ENCODE measurements at regions not wholly inside any gene's neighbourhood (a gene's known extent, or its start where the extent isn't known, plus 50 kb on each side); places are given as distances from the start of the nearest gene placed in this dataset.

DNA sequence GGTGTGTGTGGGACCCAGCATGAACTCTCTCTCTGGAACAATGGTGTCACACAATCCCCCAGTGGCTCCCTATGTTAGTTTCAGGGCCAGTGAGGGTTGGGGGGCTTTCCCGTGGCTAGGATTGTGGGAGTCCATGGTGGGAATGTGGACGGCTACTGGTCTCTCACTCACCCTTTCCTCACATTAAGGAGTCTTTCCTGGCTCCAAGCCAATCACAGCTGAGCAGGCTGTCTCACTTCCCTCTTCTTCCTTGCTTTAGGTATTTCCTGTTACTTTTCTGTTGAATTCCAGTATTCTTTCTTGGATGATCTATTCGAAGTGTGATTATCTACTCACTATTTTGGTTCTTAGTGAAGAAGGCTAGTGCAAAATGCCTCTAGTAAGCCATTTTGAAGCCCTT is 324.4 kb upstream of the MPDZ start:
- no peaks in the 10 kb centered on the region for H3K36me3 Mint-ChIP-seq
- intact Hi-C loops (cut with micrococcal nuclease) = no loop called here
- no peak for TF ChIP-seq CTCF (IDR thresholded peaks at IDR 0.05)
- H3K27me3 Mint-ChIP-seq (ENCODE audit: low read depth in 2 of 2) = no peaks in the 10 kb centered on the region
- no peak overlapping the region for H3K4me3 ChIP-seq (ENCODE audit: low read length)
- no peak overlapping the region for H3K27ac Mint-ChIP-seq
- no peak overlapping the region for H3K4me3 Mint-ChIP-seq
- H3K27me3 ChIP-seq (ENCODE audit: control insufficient read depth, insufficient read depth, low read length) = no peaks in the 10 kb centered on the region
- H3K9me3 Mint-ChIP-seq = peaks cover 2 to 23% of the 10 kb centered on the region in 2 donors
- no peaks in the 10 kb centered on the region for H3K4me1 ChIP-seq (ENCODE audit: control insufficient read depth, insufficient read depth, low read length)
- H3K9me3 ChIP-seq (ENCODE audit: control insufficient read depth, insufficient read depth, low read length) = peaks cover 6% of the 10 kb centered on the region
- H3K36me3 ChIP-seq (ENCODE audit: control insufficient read depth, insufficient read depth, low read length) = no peaks in the 10 kb centered on the region
- no peak overlapping the region for H3K27ac ChIP-seq (ENCODE audit: low read length)
- DNase-seq (no peak), ATAC-seq (no peak)
- no peaks in the 10 kb centered on the region for H3K4me1 Mint-ChIP-seq
- 67% methylated on average over 1 of the region's 3 CpGs for WGBS (ENCODE audit: insufficient coverage)

DNA sequence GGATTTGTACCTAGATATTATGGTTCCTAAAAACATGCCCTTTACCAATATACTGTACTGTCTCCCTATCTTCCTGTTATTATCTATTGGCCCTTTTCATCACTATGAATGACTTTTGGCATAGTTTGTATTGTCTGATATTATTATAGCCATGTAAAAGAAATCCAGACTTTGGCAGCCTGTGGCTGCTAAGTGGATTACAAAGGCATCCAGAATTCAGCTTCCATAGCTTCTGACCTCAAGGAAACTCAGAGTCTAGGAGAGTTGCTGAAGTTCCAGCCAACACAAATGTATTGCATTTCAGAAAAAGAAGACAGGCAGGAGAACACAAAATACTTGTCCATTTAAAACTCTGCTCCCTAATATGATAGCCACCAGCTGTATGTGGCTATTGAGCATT is 319.2 kb upstream of the MPDZ start:
- Mint-ChIP-seq H3K36me3 (no peaks in the 10 kb centered on the region), H3K9me3 (peaks cover 0 to 12% of the 10 kb centered on the region in 2 donors), H3K27me3 (ENCODE audit: low read depth in 2 of 2) (no peaks in the 10 kb centered on the region), H3K27ac (no peak overlapping the region), H3K4me1 (no peaks in the 10 kb centered on the region), H3K4me3 (no peak overlapping the region)
- DNase-seq (no peak), ATAC-seq (no peak)
- H3K36me3 ChIP-seq (ENCODE audit: control insufficient read depth, insufficient read depth, low read length) = no peaks in the 10 kb centered on the region
- no peak overlapping the region for H3K27ac ChIP-seq (ENCODE audit: low read length)
- H3K4me1 ChIP-seq (ENCODE audit: control insufficient read depth, insufficient read depth, low read length) = no peaks in the 10 kb centered on the region
- H3K27me3 ChIP-seq (ENCODE audit: control insufficient read depth, insufficient read depth, low read length) = no peaks in the 10 kb centered on the region
- peaks cover 3% of the 10 kb centered on the region for H3K9me3 ChIP-seq (ENCODE audit: control insufficient read depth, insufficient read depth, low read length)
- no peak overlapping the region for H3K4me3 ChIP-seq (ENCODE audit: low read length)
- intact Hi-C loops (cut with micrococcal nuclease) = no loop called here
- TF ChIP-seq CTCF (IDR thresholded peaks at IDR 0.05) = no peak

DNA sequence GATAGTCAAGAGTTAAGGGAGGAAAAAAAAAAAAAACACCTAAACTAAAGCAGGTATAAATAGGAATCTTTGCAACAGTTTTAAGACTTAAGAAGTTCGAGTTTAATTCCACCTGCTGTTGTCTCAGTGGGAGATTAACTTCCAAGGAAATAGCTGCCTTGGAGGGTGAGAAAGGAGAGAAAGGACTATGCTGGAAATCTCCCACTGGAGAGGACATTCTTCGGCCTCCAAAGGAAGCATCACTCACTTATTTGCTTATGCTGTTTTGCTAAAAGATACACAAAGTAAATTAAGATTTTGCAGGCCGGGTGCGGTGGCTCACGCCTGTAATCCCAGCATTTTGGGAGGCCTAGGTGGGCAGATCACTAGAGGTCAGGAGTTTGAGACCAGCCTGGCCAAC is 317.9 kb upstream of the MPDZ start:
- no peaks in the 10 kb centered on the region for H3K36me3 Mint-ChIP-seq
- Histone ChIP-seq H3K9me3 (ENCODE audit: control insufficient read depth, insufficient read depth, low read length) (no peaks in the 10 kb centered on the region), H3K27ac (ENCODE audit: low read length) (no peak overlapping the region), H3K36me3 (ENCODE audit: control insufficient read depth, insufficient read depth, low read length) (no peaks in the 10 kb centered on the region), H3K27me3 (ENCODE audit: control insufficient read depth, insufficient read depth, low read length) (no peaks in the 10 kb centered on the region), H3K4me3 (ENCODE audit: low read length) (no peak overlapping the region), H3K4me1 (ENCODE audit: control insufficient read depth, insufficient read depth, low read length) (no peaks in the 10 kb centered on the region)
- H3K4me1 Mint-ChIP-seq = no peaks in the 10 kb centered on the region
- no peak for TF ChIP-seq CTCF (IDR thresholded peaks at IDR 0.05)
- no peaks in the 10 kb centered on the region for H3K27me3 Mint-ChIP-seq (ENCODE audit: low read depth in 2 of 2)
- H3K9me3 Mint-ChIP-seq = peaks cover 2 to 5% of the 10 kb centered on the region in 2 donors
- no peak overlapping the region for H3K27ac Mint-ChIP-seq
- intact Hi-C loops (cut with micrococcal nuclease) = no loop called here
- DNase-seq = no peak
- no peak overlapping the region for H3K4me3 Mint-ChIP-seq
- 92% methylated on average over 5 of the region's 5 CpGs for WGBS (ENCODE audit: insufficient coverage)
- ATAC-seq = no peak

DNA sequence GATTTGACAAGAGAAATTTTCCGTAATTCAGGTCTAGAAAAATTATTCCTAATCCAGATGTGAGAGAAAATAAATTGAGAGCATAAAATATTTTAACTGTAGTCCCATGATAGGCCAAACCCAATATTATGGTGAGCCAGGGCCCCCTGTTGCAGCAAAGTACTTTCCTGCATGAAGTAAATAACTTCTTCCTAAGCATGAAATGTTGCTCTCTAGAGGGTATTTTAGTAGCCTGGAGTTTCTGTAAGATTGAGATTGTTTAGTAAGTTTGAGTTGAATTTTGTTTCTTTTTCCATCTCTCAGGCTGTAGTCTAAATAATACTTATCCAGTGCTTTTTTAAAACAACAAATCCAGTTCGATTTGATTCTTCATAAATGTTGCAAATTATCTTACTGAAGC is 317.5 kb upstream of the MPDZ start:
- H3K4me1 Mint-ChIP-seq = no peaks in the 10 kb centered on the region
- no peak overlapping the region for H3K27ac Mint-ChIP-seq
- ATAC-seq (no peak), DNase-seq (no peak)
- no peaks in the 10 kb centered on the region for H3K4me1 ChIP-seq (ENCODE audit: control insufficient read depth, insufficient read depth, low read length)
- H3K36me3 Mint-ChIP-seq = no peaks in the 10 kb centered on the region
- H3K4me3 Mint-ChIP-seq = no peak overlapping the region
- H3K27ac ChIP-seq (ENCODE audit: low read length) = no peak overlapping the region
- no peaks in the 10 kb centered on the region for H3K27me3 Mint-ChIP-seq (ENCODE audit: low read depth in 2 of 2)
- no peak overlapping the region for H3K4me3 ChIP-seq (ENCODE audit: low read length)
- H3K36me3 ChIP-seq (ENCODE audit: control insufficient read depth, insufficient read depth, low read length) = no peaks in the 10 kb centered on the region
- peaks cover 2 to 5% of the 10 kb centered on the region in 2 donors for H3K9me3 Mint-ChIP-seq
- no peak for TF ChIP-seq CTCF (IDR thresholded peaks at IDR 0.05)
- no peaks in the 10 kb centered on the region for H3K27me3 ChIP-seq (ENCODE audit: control insufficient read depth, insufficient read depth, low read length)
- no peaks in the 10 kb centered on the region for H3K9me3 ChIP-seq (ENCODE audit: control insufficient read depth, insufficient read depth, low read length)
- no CpG with 5 or more reads among the region's 2 CpGs for WGBS (ENCODE audit: insufficient coverage)
- intact Hi-C loops (cut with micrococcal nuclease) = no loop called here

All from natural killer cell (primary cell).